Mesodermal cell (in vitro differentiated cells): ENCODE measurements at regions not wholly inside any gene's neighbourhood (a gene's known extent, or its start where the extent isn't known, plus 50 kb on each side); places are given as distances from the start of the nearest gene placed in this dataset.
A peak's percentile ranks its signal among the peaks of the same experiment; 100 is the strongest.
"Not testable (repeated sequence)": the region's sequence is repeated elsewhere in the genome, so short reads cannot be mapped to it uniquely, and the experiment has no call there.

Source experiments
- H3K27ac ChIP-seq: 2 replicates; pipeline ENCODE4 v1.7.0; 2013; ENCODE audit warnings: mild to moderate bottlenecking, low read depth, low read length, moderate library complexity; ENCODE audit not compliant: severe bottlenecking
- H3K36me3 ChIP-seq: 2 replicates; pipeline ENCODE4 v1.7.1; 2013; ENCODE audit warnings: mild to moderate bottlenecking, low read length, moderate library complexity; ENCODE audit not compliant: control insufficient read depth, insufficient read depth
- H3K4me1 ChIP-seq: one replicate; pipeline ENCODE4 v1.7.1; 2013; ENCODE audit warnings: mild to moderate bottlenecking, low read length; ENCODE audit not compliant: insufficient read depth, control insufficient read depth, poor library complexity, severe bottlenecking
- H3K4me3 ChIP-seq: 2 replicates; pipeline ENCODE4 v1.7.0; 2013; ENCODE audit warnings: low read length, control low read depth, mild to moderate bottlenecking; ENCODE audit not compliant: insufficient read depth, poor library complexity, severe bottlenecking; ENCODE audit errors: extremely low read depth
- H3K9me3 ChIP-seq: 2 replicates; pipeline ENCODE4 v1.7.1; 2013; ENCODE audit warnings: mild to moderate bottlenecking, low read length, moderate library complexity; ENCODE audit not compliant: control insufficient read depth
- WGBS, 2 experiments: methylation state at CpG; one replicate each; pipeline ENCODE4 v1.1.5; 2013; ENCODE audit warnings: missing lambda C conversion rate in 2 of 2; ENCODE audit not compliant: insufficient coverage in 2 of 2; 5-methylcytosine and 5-hydroxymethylcytosine counted together

DNA sequence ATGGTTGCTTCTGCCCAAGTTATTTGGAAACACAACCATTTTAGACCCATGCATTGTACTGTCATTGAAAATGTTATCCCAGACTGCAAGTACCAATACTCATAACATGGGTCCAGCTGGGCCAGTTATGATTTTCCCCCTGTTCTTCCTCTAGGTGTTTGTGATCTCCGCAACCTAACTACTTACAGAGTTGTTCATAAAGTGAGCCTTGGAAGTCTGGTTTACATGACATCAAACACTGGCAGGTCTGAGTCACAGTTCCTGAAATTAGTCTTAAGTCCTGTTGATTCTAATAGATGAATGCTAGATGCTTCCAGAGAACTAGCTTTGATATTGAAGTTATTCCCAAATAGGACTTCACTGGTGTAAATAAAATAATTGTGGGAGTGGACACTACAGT, 487.0 kb downstream of the MED13L start:
- Histone ChIP-seq H3K4me1 (no peaks in the 10 kb centered on the region), H3K4me3 (no peak overlapping the region), H3K27ac (no peak overlapping the region), H3K36me3 (no peaks in the 10 kb centered on the region), H3K9me3 (no peaks in the 10 kb centered on the region)
- no CpG with 5 or more reads among the region's 1 CpG for WGBS, 2 experiments

DNA sequence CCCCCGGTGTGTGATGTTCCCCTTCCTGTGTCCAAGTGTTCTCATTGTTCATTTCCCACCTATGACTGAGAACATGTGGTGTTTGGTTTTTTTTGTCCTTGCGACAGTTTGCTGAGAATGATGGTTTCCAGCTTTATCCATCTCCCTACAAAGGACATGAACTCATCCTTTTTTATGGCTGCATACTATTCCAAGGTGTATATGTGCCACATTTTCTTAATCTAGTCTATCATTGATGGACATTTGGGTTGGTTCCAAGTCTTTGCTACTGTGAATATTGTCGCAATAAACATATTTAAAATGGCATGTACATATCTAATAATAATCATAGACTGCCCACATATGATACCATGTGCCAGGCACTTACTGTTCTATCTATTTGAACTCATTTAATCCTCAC, 491.0 kb downstream of the MED13L start:
- WGBS, 2 experiments: no CpG with 5 or more reads among the region's 3 CpGs
- H3K4me1 ChIP-seq, H3K9me3 ChIP-seq, H3K36me3 ChIP-seq, H3K27ac ChIP-seq, H3K4me3 ChIP-seq: not testable (repeated sequence)

DNA sequence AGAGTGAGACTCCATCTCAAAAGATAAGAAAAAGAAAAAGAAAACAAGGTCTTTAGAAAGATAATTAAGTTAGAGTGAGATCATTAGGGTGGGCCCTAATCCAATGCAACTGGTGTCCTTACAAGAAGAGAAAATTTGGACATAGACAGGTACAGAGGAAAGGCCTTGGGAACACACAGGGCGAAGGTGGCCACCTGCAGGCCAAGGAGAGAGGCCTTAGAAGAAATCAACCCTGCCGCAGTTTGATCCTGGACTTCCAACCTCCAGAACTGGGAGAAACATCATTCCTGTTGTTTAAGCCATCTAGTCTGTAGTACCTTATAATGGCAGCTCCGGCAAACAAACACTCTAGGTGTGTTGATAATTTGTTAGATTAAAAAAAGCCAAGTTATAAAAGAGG, 491.9 kb downstream of the MED13L start:
- no peaks in the 10 kb centered on the region for H3K4me1 ChIP-seq
- 72 to 84% methylated on average over 2 of the region's 3 CpGs for WGBS, 2 experiments
- no peaks in the 10 kb centered on the region for H3K9me3 ChIP-seq
- no peaks in the 10 kb centered on the region for H3K36me3 ChIP-seq
- H3K27ac ChIP-seq: no peak overlapping the region
- no peak overlapping the region for H3K4me3 ChIP-seq

GRCh38 chr12:115776399-115776798, 501.1 kb downstream of the MED13L start:
- no peaks in the 10 kb centered on the region for H3K36me3 ChIP-seq
- no peaks in the 10 kb centered on the region for H3K4me1 ChIP-seq
- 93 to 100% methylated on average over 1 of the region's 1 CpG for WGBS, 2 experiments
- H3K9me3 ChIP-seq: no peaks in the 10 kb centered on the region
- H3K4me3 ChIP-seq: no peak overlapping the region
- H3K27ac ChIP-seq: no peak overlapping the region

DNA sequence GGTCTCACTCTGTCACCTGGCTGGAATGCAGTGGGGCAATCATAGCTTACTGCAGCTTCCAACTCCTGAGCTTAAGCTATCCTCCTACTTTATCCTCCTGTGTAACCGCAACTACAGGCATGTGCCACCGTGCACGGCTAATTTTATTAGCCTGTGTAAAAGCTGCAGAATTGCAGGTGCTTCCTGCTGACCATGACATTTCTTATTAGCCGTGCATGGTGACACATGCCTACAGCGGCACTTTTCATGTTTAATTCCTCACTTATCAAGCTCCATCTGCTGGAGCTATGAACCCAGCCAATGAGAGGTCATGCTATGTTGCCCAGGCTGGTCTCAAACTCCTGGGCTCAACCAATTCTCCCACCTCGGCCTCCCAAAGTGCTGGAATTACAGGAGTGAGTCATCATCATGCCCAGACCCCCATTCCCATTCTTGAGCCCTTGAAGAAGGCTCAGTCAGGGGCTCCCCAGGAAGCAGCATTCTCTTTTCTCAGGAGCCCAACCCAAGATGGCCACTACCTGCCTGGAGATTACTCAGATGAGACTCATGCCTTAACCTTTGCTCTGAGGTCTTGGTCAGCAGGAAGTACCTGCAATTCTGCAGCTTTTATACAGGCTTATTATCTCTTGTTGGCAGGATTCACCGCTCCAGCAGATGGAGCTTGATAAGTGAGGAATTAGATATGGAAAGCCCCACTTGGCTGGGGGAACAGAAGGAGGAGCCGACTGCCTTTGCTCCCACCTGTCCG, 503.2 kb downstream of the MED13L start:
- Histone ChIP-seq H3K36me3 (no peaks in the 10 kb centered on the region), H3K27ac (no peak overlapping the region), H3K4me1 (no peaks in the 10 kb centered on the region), H3K9me3 (no peaks in the 10 kb centered on the region), H3K4me3 (no peak overlapping the region)
- WGBS, 2 experiments: 85 to 94% methylated on average over 6 of the region's 9 CpGs

DNA sequence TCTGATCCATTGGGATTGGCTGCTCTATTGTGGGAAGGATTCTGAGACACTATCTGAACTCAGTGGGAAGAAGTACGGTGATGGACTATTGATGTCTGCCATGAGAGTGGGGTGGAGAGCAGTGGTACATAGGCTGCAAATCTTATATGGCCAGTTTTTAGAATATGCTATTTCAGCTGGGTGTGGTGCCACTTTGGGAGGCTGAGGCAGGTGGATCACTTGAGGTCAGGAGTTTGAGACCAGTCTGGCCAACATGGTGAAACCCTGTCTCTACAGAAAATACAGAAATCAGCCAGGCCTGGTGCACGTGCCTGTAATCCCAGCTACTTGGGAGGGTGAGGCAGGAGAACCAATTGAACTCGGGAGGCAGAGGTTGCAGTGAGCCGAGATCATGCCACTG, 505.9 kb downstream of the MED13L start:
- 82 to 95% methylated on average over 3 to 4 of the region's 4 CpGs for WGBS, 2 experiments
- H3K36me3 ChIP-seq: no peaks in the 10 kb centered on the region
- H3K4me1 ChIP-seq: no peaks in the 10 kb centered on the region
- H3K27ac ChIP-seq: no peak overlapping the region
- H3K4me3 ChIP-seq: no peak overlapping the region
- H3K9me3 ChIP-seq: no peaks in the 10 kb centered on the region

- Histone ChIP-seq H3K4me3 (no peak overlapping the region), H3K4me1 (no peaks in the 10 kb centered on the region), H3K36me3 (no peaks in the 10 kb centered on the region), H3K27ac (no peak overlapping the region), H3K9me3 (no peaks in the 10 kb centered on the region)
- WGBS, 2 experiments: 50 to 74% methylated on average over 1 to 2 of the region's 2 CpGs
Observed at GRCh38 chr12:115771065-115771464, 506.4 kb downstream of the MED13L start.

DNA sequence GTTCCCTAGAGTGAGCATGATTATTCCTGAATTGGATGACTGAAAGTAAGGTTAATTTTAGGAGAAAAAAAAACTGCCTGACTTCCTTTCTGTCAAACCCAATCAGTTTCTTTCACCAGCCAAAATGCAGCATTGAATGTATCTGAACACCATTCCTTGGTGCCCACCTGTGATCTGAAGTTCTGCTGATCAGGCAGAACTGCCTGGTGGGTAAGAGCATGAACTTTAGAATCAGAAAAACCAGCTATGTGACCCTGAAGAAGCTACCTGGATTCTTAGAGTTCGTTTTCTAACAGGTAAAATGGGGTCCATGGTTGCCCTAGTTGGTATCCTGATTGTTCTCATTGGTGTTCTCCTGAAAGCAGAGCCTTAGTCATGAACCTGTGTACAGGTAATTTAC, 506.9 kb downstream of the MED13L start:
- 46 to 77% methylated on average over 1 of the region's 1 CpG for WGBS, 2 experiments
- Histone ChIP-seq H3K27ac (no peak overlapping the region), H3K36me3 (no peaks in the 10 kb centered on the region), H3K4me3 (no peak overlapping the region), H3K4me1 (no peaks in the 10 kb centered on the region), H3K9me3 (no peaks in the 10 kb centered on the region)

GRCh38 chr12:115767916-115768315, 509.6 kb downstream of the MED13L start:
- WGBS, 2 experiments: 73 to 80% methylated on average over 1 to 2 of the region's 5 CpGs
- Histone ChIP-seq H3K4me1 (peaks cover 4% of the 10 kb centered on the region), H3K27ac (no peak overlapping the region)

GRCh38 chr12:115763982-115764621, 513.4 kb downstream of the MED13L start:
- H3K9me3 ChIP-seq: no peaks in the 10 kb centered on the region
- peak overlapping the region; percentile 14 for H3K27ac ChIP-seq
- 57 to 83% methylated on average over 1 of the region's 3 CpGs for WGBS, 2 experiments
- no peaks in the 10 kb centered on the region for H3K36me3 ChIP-seq
- H3K4me3 ChIP-seq: no peak overlapping the region
- peaks cover 4% of the 10 kb centered on the region for H3K4me1 ChIP-seq

More at GRCh38 chr12:115767916-115768315, 509.6 kb downstream of the MED13L start:
- H3K9me3 ChIP-seq: no peaks in the 10 kb centered on the region
- no peak overlapping the region for H3K4me3 ChIP-seq
- H3K36me3 ChIP-seq: no peaks in the 10 kb centered on the region

GRCh38 chr12:115763376-115763775, 514.1 kb downstream of the MED13L start:
- Histone ChIP-seq H3K4me3 (no peak overlapping the region), H3K27ac (no peak overlapping the region), H3K9me3 (no peaks in the 10 kb centered on the region), H3K36me3 (no peaks in the 10 kb centered on the region), H3K4me1 (peaks cover 4% of the 10 kb centered on the region)
- WGBS, 2 experiments: 92 to 100% methylated on average over 2 to 3 of the region's 5 CpGs
